Transverse colon (tissue), 4 donors: ENCODE measurements at regions not wholly inside any gene's neighbourhood (a gene's known extent, or its start where the extent isn't known, plus 50 kb on each side); places are given as distances from the start of the nearest gene placed in this dataset.

Experiments used
- DNase-seq: peaks from one replicate; pipeline ENCODE4 v3.0.0-alpha.2; 2019
- H3K27ac ChIP-seq, 4 donors: fragments of 200-600 bp; sonication (generic); 2 replicates each; pipeline ENCODE4 v1.5.1; 2016 to 2018; ENCODE audit warnings: inconsistent platforms in 4 of 4
- H3K27me3 ChIP-seq: fragments of 200-600 bp; sonication (generic); 2 replicates; pipeline ENCODE4 v1.5.1; 2017; ENCODE audit warnings: inconsistent platforms
- H3K36me3 ChIP-seq, 4 donors: fragments of 200-600 bp; sonication (generic); 2 replicates each; pipeline ENCODE4 v1.5.1; 2017 to 2019; ENCODE audit warnings: inconsistent platforms in 4 of 4
- H3K4me1 ChIP-seq, 4 donors: fragments of 200-600 bp; sonication (generic); 2 replicates each; pipeline ENCODE4 v1.5.1; 2017 to 2020; ENCODE audit warnings: inconsistent platforms in 4 of 4
- H3K4me3 ChIP-seq, 4 donors: fragments of 200-600 bp; sonication (generic); 1 replicate in 1 of 4; 2 replicates in 3 of 4; pipeline versions ENCODE4 v1.5.1 to v1.6.1; 2017 to 2019; ENCODE audit warnings: inconsistent platforms in 4 of 4
- H3K9me3 ChIP-seq, 2 donors: fragments of 200-600 bp; sonication (generic); 2 replicates each; pipeline ENCODE4 v1.5.1; 2017 to 2019; ENCODE audit warnings: inconsistent platforms in 2 of 2
- CTCF ChIP-seq, 5 experiments: fragments of 200-600 bp in 3 of 5; fragments of 450-650 bp in 2 of 5; sonication (generic) in 3 of 5; IDR thresholded peaks; 1 replicate in 2 of 5; 2 replicates in 3 of 5; pipeline ENCODE4 v1.5.1; 2016 to 2017; ENCODE audit warnings: antibody characterized with exemption in 5 of 5, inconsistent platforms in 3 of 5, mild to moderate bottlenecking in 2 of 5, moderate library complexity in 1 of 5
- EP300 ChIP-seq: sonication (generic); formaldehyde crosslinking; IDR thresholded peaks from one replicate; pipeline ENCODE4 v1.6.1; 2017; ENCODE audit warnings: antibody characterized with exemption, low read depth
- POLR2A ChIP-seq: fragments of 450-650 bp; IDR thresholded peaks from one replicate; pipeline ENCODE4 v1.6.1; 2016; ENCODE audit warnings: antibody characterized with exemption, mild to moderate bottlenecking, moderate library complexity
- POLR2AphosphoS5 ChIP-seq, 3 donors: sonication (generic); formaldehyde crosslinking; IDR thresholded peaks; one replicate each; pipeline ENCODE4 v1.6.1; 2016; ENCODE audit warnings: antibody characterized with exemption in 3 of 3
- WGBS, 2 donors: methylation state at CpG; one replicate each; pipeline ENCODE4 v1.1.5; 2018; ENCODE audit warnings: low coverage in 1 of 2; 5-methylcytosine and 5-hydroxymethylcytosine counted together
- in situ Hi-C, 4 donors: fragments of 200-750 bp; cut with MboI; loops; one replicate each; pipeline versions ENCODE4 v1.15.0 to v1.15.1; 2017; ENCODE audit warnings: low sequenced_read_pairs in 3 of 4, low pct_ligation_motif_present in 1 of 4, low pct_unique_long_range_greater_than_20kb in 1 of 4
- intact Hi-C: fragments of 100-400 bp; cut with DNase I; formaldehyde crosslinking; loops from one replicate; pipeline ENCODE4 v1.15.1; 2023; ENCODE audit warnings: low total_unique reads

- Histone ChIP-seq H3K27ac (no peak overlapping the region), H3K9me3 (no peaks in the 10 kb centered on the region), H3K4me1 (no peaks in the 10 kb centered on the region), H3K36me3 (no peaks in the 10 kb centered on the region), H3K4me3 (no peak overlapping the region), H3K27me3 (no peaks in the 10 kb centered on the region)
- TF ChIP-seq EP300 = no peak
- TF ChIP-seq POLR2AphosphoS5 (IDR thresholded peaks at IDR 0.05) = no peak
- no peak for TF ChIP-seq POLR2A
- TF ChIP-seq CTCF (IDR thresholded peaks at IDR 0.05) = no peak
- no peak for DNase-seq
- 72 to 82% methylated on average over 4 of the region's 4 CpGs for WGBS, 2 donors
- intact Hi-C loops = loop anchor here (1.0 kb wide), 1 partner anchor 43 kb away; no protein-coding TSS in a partner anchor
- in situ Hi-C loops = no loop called here
Observed at GRCh38 chr10:53102424-53102823, 329.8 kb upstream of the MBL2 start.

- intact Hi-C loops = no loop called here
- Histone ChIP-seq H3K27ac (no peak overlapping the region), H3K4me3 (no peak overlapping the region), H3K36me3 (no peaks in the 10 kb centered on the region), H3K4me1 (peaks cover 0 to 5% (median 0%) of the 10 kb centered on the region in 4 donors), H3K27me3 (no peaks in the 10 kb centered on the region), H3K9me3 (no peaks in the 10 kb centered on the region)
- no peak for DNase-seq
- in situ Hi-C loops = no loop called here
- TF ChIP-seq EP300 = no peak
- TF ChIP-seq CTCF (IDR thresholded peaks at IDR 0.05) = no peak
- TF ChIP-seq POLR2AphosphoS5 (IDR thresholded peaks at IDR 0.05) = no peak
- no peak for TF ChIP-seq POLR2A
- WGBS, 2 donors = 67 to 87% methylated on average over 2 of the region's 2 CpGs
Observed at GRCh38 chr10:53093878-53094277, 321.3 kb upstream of the MBL2 start.

GRCh38 chr10:53091574-53091973 lies 319.0 kb upstream of the MBL2 start:
- no peaks in the 10 kb centered on the region for H3K36me3 ChIP-seq
- peaks cover 0 to 5% (median 0%) of the 10 kb centered on the region in 4 donors for H3K4me1 ChIP-seq
- TF ChIP-seq CTCF (IDR thresholded peaks at IDR 0.05) = no peak
- TF ChIP-seq EP300 = no peak
- no peak for TF ChIP-seq POLR2AphosphoS5 (IDR thresholded peaks at IDR 0.05)
- no peak for TF ChIP-seq POLR2A
- H3K27ac ChIP-seq = no peak overlapping the region
- intact Hi-C loops = no loop called here
- no peak overlapping the region for H3K4me3 ChIP-seq
- in situ Hi-C loops = no loop called here
- 45 to 47% methylated on average over 4 of the region's 4 CpGs for WGBS, 2 donors
- DNase-seq = no peak
- no peaks in the 10 kb centered on the region for H3K27me3 ChIP-seq
- H3K9me3 ChIP-seq = no peaks in the 10 kb centered on the region

GRCh38 chr10:53088961-53089360 lies 316.4 kb upstream of the MBL2 start:
- H3K4me3 ChIP-seq = no peak overlapping the region
- peaks cover 0 to under 1% (median 0%) of the 10 kb centered on the region in 4 donors for H3K4me1 ChIP-seq
- in situ Hi-C loops = no loop called here
- intact Hi-C loops = no loop called here
- H3K27me3 ChIP-seq = no peaks in the 10 kb centered on the region
- no peak for DNase-seq
- H3K27ac ChIP-seq = no peak overlapping the region
- WGBS, 2 donors = 74% methylated on average over 1 of the region's 1 CpG; no CpG with 5 or more reads in 1 of the 2 donors
- TF ChIP-seq POLR2A (no peak), CTCF (IDR thresholded peaks at IDR 0.05) (no peak), EP300 (no peak), POLR2AphosphoS5 (IDR thresholded peaks at IDR 0.05) (no peak)
- no peaks in the 10 kb centered on the region for H3K36me3 ChIP-seq
- no peaks in the 10 kb centered on the region for H3K9me3 ChIP-seq
